GM19351 (cell line): ENCODE measurements at regions not wholly inside any gene's neighbourhood (a gene's known extent, or its start where the extent isn't known, plus 50 kb on each side); places are given as distances from the start of the nearest gene placed in this dataset.

ENCODE experiments used
- ATAC-seq: cut with Tn5 transposase; IDR thresholded peaks from one replicate; pipeline ENCODE4 v1.9.1; 2021; ENCODE audit warnings: mild to moderate bottlenecking, moderate library complexity; ENCODE audit not compliant: unreplicated experiment

GRCh38 chr5:74268297-74268696 lies 372.2 kb downstream of the ENC1 start:
- ATAC-seq = no peak

DNA sequence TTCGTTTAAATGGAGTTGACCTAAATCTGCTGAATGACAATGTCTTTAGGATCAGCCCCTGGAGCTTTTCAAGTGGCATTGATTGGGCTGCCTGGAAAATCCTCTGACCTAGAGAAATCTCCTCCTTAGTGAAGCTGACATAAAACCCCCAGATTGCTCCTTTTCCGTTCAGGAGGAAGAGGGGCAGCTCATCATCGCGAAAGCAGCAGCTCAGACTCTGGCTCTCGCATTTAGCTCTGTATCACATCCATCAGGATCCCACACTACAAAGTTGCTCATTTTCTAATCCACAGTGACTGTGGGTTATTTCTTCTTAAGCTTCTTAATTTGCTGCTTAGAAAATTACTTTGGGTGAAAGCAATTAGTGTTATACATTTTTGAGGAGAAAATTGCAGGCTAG lies 373.7 kb downstream of the ENC1 start:
- no peak for ATAC-seq

GRCh38 chr5:74266132-74266531 lies 374.4 kb downstream of the ENC1 start:
- no peak for ATAC-seq

- ATAC-seq = no peak
Observed at GRCh38 chr5:74262544-74263207, 377.9 kb downstream of the ENC1 start.

DNA sequence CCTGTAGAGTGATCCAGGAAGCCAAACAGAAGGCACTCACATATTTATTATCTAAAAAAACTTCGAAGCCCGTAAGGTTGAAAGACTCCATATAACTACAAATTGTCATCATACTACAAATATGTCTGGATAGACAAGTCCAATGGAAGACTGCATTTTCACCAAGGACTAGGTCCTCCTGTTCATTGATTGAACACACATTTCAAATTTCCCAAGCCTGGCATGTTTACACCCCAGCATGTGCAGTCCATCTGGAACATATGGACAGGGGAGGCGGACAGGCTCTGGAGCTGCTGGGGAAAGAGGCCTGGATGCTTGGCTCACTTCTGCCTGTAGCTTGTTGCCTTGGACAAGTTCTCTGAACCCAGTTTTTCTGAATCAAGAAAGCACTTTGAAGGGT lies 378.7 kb downstream of the ENC1 start:
- no peak for ATAC-seq

- ATAC-seq = no peak
Observed at GRCh38 chr5:74261421-74261820, 379.1 kb downstream of the ENC1 start.

- ATAC-seq = no peak
Observed at GRCh38 chr5:74259572-74259971, 381.0 kb downstream of the ENC1 start.

GRCh38 chr5:74258314-74258665 lies 382.2 kb downstream of the ENC1 start:
- no peak for ATAC-seq

GRCh38 chr5:74257645-74258313 lies 382.7 kb downstream of the ENC1 start:
- ATAC-seq = peak; percentile 61

- ATAC-seq = no peak
Observed at GRCh38 chr5:74257060-74257527, 383.4 kb downstream of the ENC1 start.

DNA sequence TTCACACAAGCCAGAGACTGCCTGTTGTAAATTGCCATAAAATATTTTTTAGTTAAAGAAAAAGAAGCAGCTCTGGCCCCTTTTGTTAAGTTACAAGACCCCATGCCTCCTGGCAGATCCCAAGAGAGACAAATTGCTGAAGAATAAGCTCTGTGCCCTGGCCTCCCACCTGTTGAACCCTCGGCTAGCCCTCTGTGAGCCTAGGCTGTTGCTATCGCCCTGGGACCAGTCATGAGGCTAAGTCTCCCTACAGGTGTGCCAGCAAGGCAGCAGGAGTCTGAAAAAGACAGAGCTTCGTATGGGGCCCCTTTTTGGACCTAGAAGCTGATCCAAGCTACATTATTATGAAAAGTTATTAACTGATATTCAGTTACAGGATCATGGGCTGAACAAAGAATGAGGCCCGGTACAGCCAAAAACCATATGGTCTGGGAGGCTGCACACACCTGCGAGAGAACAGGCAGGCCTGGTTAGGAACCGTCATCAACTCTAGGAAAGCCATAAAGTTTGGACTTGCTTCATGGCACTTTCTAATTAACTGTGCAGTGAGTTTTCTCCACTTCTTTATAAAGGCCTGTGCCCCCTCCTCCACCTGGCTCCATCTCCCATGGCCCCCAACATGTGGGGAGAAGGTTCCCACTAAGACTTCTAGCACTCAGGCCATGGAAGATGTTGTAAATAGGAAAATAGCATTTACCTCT lies 384.7 kb downstream of the ENC1 start:
- ATAC-seq = no peak

- no peak for ATAC-seq
Observed at GRCh38 chr5:74254257-74254656, 386.3 kb downstream of the ENC1 start.

- ATAC-seq = no peak
Observed at GRCh38 chr5:74252044-74252443, 388.5 kb downstream of the ENC1 start.

GRCh38 chr5:74251141-74252035 lies 389.1 kb downstream of the ENC1 start:
- ATAC-seq = no peak

DNA sequence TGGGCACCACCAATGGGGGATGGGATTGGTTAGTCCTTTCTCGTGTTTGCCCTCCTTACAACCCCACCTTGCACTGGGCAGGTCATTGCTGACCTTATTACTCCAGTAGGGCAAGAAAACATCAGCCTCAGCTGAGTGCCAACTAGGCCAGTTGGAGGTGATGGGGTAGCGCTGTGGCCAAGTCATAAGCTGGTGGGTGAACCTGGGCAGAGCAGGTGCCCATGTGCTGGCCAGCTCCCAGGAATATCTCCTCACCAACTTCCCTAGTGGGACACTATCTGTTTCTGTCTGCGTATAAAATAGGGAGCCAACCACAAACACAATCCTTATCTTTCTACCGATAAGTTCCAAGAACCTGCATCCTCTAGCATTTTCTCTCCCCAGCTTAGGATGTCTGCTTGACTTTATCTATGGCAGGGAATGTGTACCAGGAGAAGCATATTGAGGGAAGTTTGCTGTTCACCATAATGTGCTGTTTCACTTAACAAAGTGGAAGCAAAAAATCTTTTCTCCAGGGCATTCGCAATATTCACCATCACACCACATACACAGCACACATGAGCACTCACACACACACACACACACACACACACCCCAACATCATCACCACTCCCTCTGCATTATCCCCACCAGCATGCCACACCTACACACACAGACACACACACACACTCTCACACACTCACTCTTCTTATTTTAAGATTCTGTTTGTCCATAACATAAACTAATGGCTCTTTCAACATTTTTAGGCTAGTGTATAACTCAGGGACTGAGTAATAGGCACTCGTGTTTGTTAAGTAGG lies 390.0 kb downstream of the ENC1 start:
- no peak for ATAC-seq

GRCh38 chr5:74248576-74248975 lies 392.0 kb downstream of the ENC1 start:
- no peak for ATAC-seq

GRCh38 chr5:74244406-74244805 lies 396.1 kb downstream of the ENC1 start:
- no peak for ATAC-seq

DNA sequence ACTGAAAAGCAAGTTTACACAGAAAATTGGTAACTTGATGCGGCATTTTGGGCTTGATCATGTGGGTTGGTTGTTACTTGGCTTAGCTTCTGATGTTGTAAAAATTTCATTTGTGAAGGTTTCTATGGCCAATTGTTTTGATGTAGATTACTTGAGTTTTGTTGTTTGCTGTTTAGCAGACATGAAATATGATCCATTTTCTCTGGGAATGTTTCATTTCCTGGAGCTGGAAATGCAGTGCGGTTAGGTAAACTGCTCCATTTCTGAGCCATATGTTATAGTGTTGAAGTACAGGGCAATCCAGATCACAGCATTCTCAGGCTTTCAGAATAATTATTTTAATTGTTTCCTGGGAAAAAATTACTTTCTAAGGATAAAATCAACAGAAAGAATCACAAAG lies 396.9 kb downstream of the ENC1 start:
- no peak for ATAC-seq

DNA sequence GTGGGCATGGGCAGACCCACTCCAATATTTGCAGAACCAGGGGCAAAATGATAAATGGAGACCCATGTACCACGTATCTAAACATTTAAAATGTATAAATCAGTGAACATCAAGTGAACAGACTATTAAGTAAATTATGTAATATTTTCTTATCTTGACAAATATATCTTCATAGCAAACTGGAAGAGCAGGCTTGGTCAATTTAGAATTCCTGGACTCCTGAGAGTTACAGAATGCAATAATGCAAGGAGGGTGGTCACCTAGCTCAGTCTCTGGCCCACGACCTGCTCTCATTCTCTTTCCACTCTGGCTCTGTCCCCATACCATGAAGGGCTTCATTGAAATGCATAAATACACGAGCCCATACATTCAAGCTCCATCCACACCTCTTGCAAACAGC lies 398.0 kb downstream of the ENC1 start:
- ATAC-seq = no peak

GRCh38 chr5:74241751-74242140 lies 398.8 kb downstream of the ENC1 start:
- ATAC-seq = no peak
